Left renal pelvis (tissue), 4 donors: ENCODE measurements at regions not wholly inside any gene's neighbourhood (a gene's known extent, or its start where the extent isn't known, plus 50 kb on each side); places are given as distances from the start of the nearest gene placed in this dataset.

Experiments used
- DNase-seq, 4 donors: peaks; one replicate each; pipeline ENCODE4 v3.0.0-alpha.2; 2013; ENCODE audit warnings: low read depth in 4 of 4, low spot score in 3 of 4

- no peak for DNase-seq
Measured at GRCh38 chrX:10892621-10893225, 218.4 kb upstream of the HCCS start.

DNA sequence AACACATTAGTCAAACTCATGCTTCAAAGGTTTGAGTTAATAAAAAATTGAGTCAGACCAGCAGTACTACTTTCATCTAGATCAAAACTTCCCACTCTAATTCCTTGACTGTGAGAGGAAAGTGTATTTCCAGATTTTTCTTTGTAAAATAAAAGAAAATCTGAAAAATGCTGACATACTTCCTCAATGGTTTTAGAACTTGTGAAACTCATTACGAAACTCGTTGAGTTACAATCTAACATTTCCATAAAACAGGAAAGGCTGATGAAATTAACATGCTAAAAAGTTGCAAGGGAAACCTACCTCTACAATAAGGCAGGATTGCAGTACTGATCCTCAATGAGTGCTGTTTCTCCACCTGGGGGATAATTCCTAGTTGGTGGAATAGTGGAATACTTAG, 217.8 kb upstream of the HCCS start:
- DNase-seq = no peak

DNA sequence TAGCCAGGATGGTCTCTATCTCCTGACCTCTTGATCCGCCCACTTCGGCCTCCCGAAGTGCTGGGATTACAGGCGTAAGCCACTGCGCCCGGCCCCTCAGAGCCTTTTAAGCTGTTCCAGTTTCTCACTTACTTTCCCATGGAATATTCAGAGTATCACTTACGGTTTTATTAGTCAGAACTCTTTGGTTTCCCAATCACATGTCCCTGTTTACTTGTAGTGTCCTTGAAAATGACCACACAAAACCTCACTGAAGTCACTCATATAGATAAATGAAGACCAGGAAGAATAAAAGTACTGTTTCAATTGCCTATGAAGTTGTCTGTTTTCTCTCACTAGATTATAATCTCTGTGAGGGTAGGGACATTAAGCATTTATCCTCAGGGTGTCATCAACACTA, 217.2 kb upstream of the HCCS start:
- no peak for DNase-seq

- DNase-seq = no peak
Measured at GRCh38 chrX:10897768-10898167, 213.4 kb upstream of the HCCS start.

DNA sequence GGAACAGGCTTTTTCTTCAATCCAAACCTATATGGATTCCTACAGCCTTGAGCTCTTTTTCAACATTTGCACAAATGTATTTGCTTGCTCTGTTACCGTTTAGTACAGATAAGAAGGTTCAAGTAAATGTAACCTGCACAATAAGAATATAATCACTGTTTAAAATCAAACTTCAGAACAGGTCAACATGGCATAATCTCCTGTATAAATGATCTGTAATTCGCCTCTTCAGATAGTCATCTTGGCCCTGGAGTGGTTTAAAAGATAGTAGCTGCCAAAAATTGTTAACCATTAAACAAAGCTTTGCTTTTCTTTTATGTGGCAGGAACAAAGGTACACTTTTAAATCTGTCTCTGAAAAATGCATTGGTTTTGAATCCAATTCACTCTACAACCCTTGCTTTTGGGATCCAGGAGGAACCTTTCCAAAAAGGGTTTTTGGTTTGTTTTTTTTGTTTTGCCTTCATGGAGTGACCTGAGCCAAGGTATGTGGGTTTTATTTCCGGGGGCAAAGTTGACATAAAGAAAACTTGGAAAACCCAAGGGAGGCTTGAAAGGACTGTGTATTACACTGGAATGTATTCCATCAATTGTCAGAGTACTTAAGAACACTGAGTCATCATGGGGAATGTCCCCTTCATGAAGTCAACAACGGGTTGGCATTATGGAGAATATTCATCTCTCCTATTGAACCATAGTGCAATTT, 210.4 kb upstream of the HCCS start:
- no peak for DNase-seq

- no peak for DNase-seq
Measured at GRCh38 chrX:10901290-10901633, 209.9 kb upstream of the HCCS start.

DNA sequence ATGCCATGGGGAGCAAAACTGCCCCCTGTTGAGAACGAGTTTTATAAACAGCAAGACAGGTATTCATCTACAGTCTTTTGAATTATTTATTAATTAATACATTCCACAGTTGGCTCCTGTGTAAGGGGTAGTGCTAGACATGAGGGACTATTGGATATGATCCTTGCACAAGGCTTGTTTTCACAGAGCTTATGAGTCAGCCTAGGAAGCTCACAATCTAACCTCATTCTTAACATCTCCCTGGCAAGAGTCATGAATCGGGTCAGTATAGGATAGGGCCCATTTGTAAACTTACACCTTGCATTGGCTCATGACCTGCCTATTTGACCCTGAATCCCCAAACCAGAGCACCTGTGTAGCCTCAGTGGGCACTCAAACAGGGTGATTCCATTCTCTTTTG, 209.1 kb upstream of the HCCS start:
- DNase-seq = no peak

- no peak for DNase-seq
Measured at GRCh38 chrX:10903523-10903922, 207.6 kb upstream of the HCCS start.

DNA sequence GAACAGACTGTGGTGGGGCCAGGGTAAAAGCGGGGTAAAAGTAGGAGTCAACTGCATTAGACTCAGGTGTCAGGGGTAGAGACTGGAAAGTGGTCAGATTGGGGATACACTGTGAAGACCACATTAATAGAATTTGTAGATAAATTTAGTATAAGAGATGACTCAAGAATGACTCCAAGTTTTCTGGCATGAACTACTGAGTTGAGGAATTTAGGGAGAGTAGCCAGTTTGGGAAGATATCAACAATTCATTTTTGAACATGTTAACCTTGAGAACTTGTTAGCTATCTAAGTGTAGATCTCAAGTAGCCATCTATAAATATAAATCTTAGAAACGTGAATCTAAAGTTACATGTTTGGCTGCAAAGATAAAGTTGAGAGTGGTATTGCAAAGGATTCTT, 206.9 kb upstream of the HCCS start:
- no peak for DNase-seq

DNA sequence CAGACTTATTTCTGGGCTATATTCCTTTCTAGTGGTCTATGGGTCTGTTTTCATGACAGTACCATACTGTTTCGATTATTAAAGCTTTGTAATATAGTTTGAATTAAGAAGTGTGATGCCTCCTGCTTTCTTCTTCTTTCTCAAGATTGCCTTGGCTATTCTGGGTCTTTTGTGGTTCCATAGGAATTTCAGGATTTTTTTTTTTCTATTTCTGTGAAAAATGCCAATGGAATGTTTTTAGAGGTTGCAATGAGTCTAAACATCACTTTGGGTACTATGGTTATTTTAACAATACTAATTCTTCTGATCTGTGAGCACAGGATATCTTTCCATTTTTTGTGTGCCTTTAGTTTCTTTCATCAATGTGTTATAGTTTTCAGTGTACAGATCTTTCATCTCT, 204.3 kb upstream of the HCCS start:
- no peak for DNase-seq

DNA sequence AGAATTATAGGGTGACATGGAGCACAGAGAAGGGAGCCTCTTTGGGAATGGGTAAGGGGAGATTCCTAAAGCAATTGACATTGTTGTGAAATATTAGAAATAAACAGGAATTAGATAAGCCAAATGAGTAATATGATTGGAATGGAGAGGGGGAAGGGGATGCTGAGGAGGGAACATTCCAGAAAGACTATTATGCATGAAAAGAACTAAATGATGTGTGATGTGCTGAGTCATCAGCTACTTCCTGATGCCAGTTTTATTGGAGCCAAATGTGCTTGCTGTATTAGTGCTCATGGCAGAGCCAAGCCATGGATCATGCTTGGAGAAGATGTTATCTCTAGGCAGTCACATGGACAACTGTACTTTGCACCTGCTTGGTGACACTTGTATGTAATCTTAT, 189.0 kb upstream of the HCCS start:
- DNase-seq = no peak

DNA sequence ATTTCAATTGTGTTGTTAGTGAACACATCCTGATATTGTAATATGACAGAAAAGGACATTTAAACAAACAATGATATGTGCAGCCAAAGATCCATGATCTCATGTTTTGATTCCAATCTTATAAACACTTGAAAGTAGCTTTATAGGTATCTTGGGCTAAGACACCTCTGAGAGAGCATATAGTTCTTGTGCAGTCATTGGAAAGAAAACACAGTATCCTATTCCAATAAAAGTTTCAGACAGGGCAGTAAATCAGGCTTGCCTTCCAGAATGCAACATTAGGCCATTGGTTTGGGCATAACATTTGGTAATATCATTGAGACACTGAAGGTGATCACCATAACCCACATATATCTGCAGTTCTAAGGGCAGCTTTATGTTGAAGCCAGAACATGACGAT, 188.3 kb upstream of the HCCS start:
- no peak for DNase-seq

- no peak for DNase-seq
Measured at GRCh38 chrX:10923466-10923865, 187.7 kb upstream of the HCCS start.

DNA sequence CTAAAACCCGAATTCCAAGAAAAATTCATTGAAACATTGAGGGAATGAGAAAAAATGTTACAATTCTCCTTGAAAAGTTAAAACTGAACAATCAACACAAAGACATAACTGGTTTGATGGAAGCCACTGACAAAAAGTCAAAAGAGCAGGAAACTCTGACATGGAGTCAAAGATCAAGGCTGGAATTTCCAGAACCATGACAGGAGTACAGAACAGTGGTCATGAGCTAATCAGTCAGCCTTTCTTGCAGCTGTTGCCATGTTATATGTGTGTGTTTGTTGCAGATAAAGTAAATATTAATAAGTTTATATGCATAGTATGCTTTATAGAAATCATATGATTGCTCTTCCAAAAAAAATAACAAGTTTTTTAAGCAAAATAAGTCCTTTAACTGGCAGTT, 184.7 kb upstream of the HCCS start:
- no peak for DNase-seq

- DNase-seq = no peak
Measured at GRCh38 chrX:10926891-10927290, 184.2 kb upstream of the HCCS start.

DNA sequence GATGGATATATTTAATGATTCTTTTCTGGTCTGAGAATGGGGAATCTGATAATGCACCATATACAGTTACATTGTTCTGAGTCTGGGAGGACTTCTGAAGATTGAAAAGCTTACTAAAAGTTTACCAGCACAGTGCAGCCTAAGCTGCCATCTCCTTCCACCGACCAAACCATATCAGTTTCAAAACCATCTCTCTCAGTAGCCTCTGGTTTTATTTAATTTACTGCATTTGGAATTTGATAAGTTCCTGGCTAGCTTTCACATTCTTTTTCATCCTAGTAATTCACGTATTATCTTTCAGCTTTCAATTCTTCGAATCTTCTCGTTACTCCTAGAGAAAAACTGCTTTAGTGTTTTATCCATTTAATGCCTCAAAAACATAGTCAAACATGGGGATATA, 181.4 kb upstream of the HCCS start:
- DNase-seq = no peak

DNA sequence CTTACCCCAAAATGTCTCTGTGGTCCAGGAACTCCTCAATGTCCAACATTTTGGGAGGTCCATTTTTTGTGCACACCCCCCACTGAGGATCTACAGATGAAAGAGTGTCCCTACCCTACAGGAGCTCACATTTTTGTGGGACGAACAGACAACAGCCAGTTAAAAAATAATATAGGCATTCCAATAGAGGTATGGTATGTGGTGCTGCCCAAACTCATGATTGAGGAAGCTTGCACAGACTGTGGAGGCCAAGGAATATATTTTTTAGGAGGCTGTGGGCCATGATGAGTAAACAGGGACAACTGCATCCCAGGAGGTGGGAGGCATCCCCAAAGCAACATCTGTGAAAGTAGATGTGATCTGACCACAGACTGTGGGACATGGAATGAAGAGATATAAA, 181.0 kb upstream of the HCCS start:
- no peak for DNase-seq

- DNase-seq = no peak
Measured at GRCh38 chrX:10931976-10932375, 179.2 kb upstream of the HCCS start.

DNA sequence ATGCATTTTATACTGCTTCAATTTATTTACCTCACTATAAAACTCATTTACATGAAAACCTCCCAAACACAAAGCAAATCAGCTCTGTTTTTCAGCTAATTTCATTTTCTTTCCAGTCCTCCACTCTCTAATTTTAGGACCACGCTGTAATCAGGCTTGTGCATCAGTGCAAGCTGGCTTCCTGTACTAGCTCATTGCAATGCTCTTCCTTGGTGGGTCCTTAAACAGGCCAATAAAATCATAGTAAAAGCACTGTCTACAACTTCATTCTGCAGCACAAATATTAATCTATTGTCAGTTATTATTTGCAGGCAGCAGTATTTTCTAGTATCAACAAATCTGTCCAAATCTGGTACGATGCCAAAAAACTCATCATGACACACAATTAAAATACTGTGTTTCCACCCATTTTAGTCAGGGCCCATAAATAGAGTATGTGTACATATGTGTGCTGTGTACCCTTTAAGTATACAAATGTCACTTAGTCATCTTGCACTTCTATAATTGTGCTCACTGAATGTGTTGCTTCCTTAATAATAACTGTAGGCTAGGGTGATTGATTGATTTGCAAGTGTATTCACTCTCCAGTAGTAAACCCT, 178.2 kb upstream of the HCCS start:
- DNase-seq = no peak

GRCh38 chrX:10935501-10935900, 175.6 kb upstream of the HCCS start:
- no peak for DNase-seq

- DNase-seq = no peak
Measured at GRCh38 chrX:10936976-10937375, 174.2 kb upstream of the HCCS start.

GRCh38 chrX:10938365-10938923, 172.7 kb upstream of the HCCS start:
- DNase-seq = no peak
